ENCODE measurements at regions not wholly inside any gene's neighbourhood (a gene's known extent, or its start where the extent isn't known, plus 50 kb on each side); places are given as distances from the start of the nearest gene placed in this dataset.

- no peak overlapping the region for H3K14ac ChIP-seq (ENCODE audit: insufficient read depth, low read length)
- H3T11ph ChIP-seq (ENCODE audit: low read length): no peak overlapping the region
- H2BK12ac ChIP-seq (ENCODE audit: insufficient read length, low read depth, low read length): no peak overlapping the region
- no peaks in the 10 kb centered on the region for H4K20me1 ChIP-seq (ENCODE audit: control insufficient read depth, insufficient read depth, insufficient read length)
- Mint-ChIP-seq H3K27me3 (ENCODE audit: low read depth) (no peaks in the 10 kb centered on the region), H3K36me3 (ENCODE audit: insufficient read depth in 1 of 3, low read depth in 3 of 3) (no peaks in the 10 kb centered on the region; a peak in 1 of 7 replicates), H3K27ac (peak overlapping the region in 1 of 3 experiments; percentile 10; a peak in 1 of 7 replicates), H3K4me3 (no peak overlapping the region), H3K9me3 (no peaks in the 10 kb centered on the region; a peak in 1 of 5 replicates), H3K4me1 (no peaks in the 10 kb centered on the region)
- H2BK15ac ChIP-seq (ENCODE audit: low read depth, low read length): no peak overlapping the region
- H4K5ac ChIP-seq (ENCODE audit: insufficient read length, low read depth, low read length): no peak overlapping the region
- H3K9me3 ChIP-seq (ENCODE audit: control insufficient read depth, low read depth, low read length): no peaks in the 10 kb centered on the region
- H3K79me2 ChIP-seq (ENCODE audit: insufficient read depth, low read length): no peaks in the 10 kb centered on the region
- no peak overlapping the region for H4K91ac ChIP-seq (ENCODE audit: insufficient read length, low read depth, low read length)
- H2BK120ac ChIP-seq (ENCODE audit: low read depth, low read length, poor library complexity, severe bottlenecking): no peak overlapping the region
- TF ChIP-seq, protein P1, sequence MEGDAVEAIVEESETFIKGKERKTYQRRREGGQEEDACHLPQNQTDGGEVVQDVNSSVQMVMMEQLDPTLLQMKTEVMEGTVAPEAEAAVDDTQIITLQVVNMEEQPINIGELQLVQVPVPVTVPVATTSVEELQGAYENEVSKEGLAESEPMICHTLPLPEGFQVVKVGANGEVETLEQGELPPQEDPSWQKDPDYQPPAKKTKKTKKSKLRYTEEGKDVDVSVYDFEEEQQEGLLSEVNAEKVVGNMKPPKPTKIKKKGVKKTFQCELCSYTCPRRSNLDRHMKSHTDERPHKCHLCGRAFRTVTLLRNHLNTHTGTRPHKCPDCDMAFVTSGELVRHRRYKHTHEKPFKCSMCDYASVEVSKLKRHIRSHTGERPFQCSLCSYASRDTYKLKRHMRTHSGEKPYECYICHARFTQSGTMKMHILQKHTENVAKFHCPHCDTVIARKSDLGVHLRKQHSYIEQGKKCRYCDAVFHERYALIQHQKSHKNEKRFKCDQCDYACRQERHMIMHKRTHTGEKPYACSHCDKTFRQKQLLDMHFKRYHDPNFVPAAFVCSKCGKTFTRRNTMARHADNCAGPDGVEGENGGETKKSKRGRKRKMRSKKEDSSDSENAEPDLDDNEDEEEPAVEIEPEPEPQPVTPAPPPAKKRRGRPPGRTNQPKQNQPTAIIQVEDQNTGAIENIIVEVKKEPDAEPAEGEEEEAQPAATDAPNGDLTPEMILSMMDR (conservative IDR thresholded peaks at IDR 0.05): no peak
- no peak overlapping the region for H3K27ac ChIP-seq (ENCODE audit: insufficient read length, low read depth, low read length)
- H2BK20ac ChIP-seq (ENCODE audit: low read depth, low read length, poor library complexity, severe bottlenecking): no peak overlapping the region
- no peak overlapping the region for H2AK5ac ChIP-seq (ENCODE audit: insufficient read length, low read length)
- no peak overlapping the region for H3K4ac ChIP-seq (ENCODE audit: low read depth, low read length)
- no peak for DNase-seq
- no peak overlapping the region for H3K56ac ChIP-seq (ENCODE audit: insufficient read length, low read depth, low read length)
- no peaks in the 10 kb centered on the region for H3K4me1 ChIP-seq (ENCODE audit: insufficient read depth, low read length)
- no peak overlapping the region for H3K9ac ChIP-seq (ENCODE audit: extremely low read depth, insufficient read length, low read length)
- H2AFZ ChIP-seq (ENCODE audit: low read length): no peak overlapping the region
- no peak overlapping the region for H3K18ac ChIP-seq (ENCODE audit: insufficient read length, low read depth, low read length)
- H2BK5ac ChIP-seq (ENCODE audit: insufficient read length, low read length): no peak overlapping the region
- no CpG with 5 or more reads among the region's 4 CpGs for WGBS (ENCODE audit: extremely low coverage, insufficient read length, low lambda C conversion rate)
- no peak overlapping the region for H4K8ac ChIP-seq (replicated peaks; ENCODE audit: insufficient read length, low read depth, low read length)
- no peaks in the 10 kb centered on the region for H3K23me2 ChIP-seq (ENCODE audit: insufficient read length, low read depth, low read length, poor library complexity, severe bottlenecking)
- H3K4me2 ChIP-seq (ENCODE audit: insufficient read depth, insufficient read length, low read length): no peak overlapping the region
- H3K23ac ChIP-seq (ENCODE audit: insufficient read length, low read depth, low read length): no peak overlapping the region
- H3K27me3 ChIP-seq (ENCODE audit: insufficient read depth, low read length): no peaks in the 10 kb centered on the region
- no peaks in the 10 kb centered on the region for H3K79me1 ChIP-seq (ENCODE audit: insufficient read depth, low read depth, low read length, poor library complexity, severe bottlenecking)
Measured at GRCh38 chr13:87052731-87053130, 618.4 kb upstream of the SLITRK5 start.

All from H9 (cell line).